ENCODE measurements at regions not wholly inside any gene's neighbourhood (a gene's known extent, or its start where the extent isn't known, plus 50 kb on each side); places are given as distances from the start of the nearest gene placed in this dataset.
"Not testable (repeated sequence)": the region's sequence is repeated elsewhere in the genome, so short reads cannot be mapped to it uniquely, and the experiment has no call there.

- DNase-seq, result no peak
These were observed 324.9 kb upstream of the TCF4 start for GRCh38 chr18:55912919-55913318.

GRCh38 chr18:55912071-55912470 lies 324.1 kb upstream of the TCF4 start:
- no peak for DNase-seq

DNA sequence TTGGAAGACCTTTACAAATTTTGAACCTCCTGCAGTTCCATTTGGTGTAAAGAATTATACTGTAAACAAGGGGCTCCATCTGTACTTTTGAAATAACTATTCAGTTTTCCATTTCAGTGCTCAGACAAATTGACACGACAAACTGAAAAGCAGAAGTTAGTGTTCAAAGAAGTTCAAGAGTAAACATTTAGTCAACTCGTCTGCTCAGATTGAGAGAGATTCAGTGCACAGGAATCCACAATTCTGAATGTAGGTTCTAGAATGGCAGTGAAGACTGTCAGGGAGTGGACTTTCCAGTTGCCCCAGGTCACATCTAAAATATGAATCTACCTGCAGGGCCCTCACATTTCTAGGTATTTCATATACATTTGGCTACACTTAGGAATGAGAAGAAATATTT lies 322.3 kb upstream of the TCF4 start:
- no peak for DNase-seq

- no peak for DNase-seq
These were observed 320.9 kb upstream of the TCF4 start for GRCh38 chr18:55908901-55909366.

DNA sequence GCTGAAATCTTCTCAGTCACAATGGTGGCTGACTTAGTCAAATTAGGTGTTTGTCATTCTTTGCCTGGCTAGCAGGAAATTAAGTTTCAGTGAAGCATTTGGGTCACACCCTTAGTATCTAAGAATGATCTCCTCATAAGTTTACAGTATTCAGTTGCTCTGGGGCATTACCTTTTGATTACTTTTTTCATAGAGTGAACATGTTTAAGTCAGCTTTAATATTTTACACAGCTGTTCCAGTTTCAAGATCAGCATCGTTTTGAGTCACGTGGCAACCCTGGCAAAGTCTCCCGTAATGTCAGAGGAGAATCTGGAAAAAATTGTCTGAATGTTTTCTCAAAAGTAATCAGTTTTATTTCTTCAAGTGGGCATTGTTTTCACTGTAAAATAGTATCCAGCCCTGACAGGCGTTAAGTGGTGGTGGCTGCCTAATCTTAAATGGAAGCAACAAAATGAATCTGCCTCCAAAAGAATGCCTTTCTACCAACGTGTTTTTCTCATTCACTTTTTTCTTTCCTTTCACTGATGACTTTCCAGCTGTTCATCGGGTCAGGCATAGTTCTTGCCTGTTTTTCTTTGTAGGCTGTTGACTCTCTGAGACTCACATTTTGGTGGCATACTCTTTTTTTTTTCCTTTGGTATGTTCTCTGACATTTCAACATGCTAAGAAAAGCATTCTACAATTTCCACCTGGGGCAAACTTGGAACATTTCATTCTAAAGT lies 319.6 kb upstream of the TCF4 start:
- DNase-seq, result peak; percentile 22

DNA sequence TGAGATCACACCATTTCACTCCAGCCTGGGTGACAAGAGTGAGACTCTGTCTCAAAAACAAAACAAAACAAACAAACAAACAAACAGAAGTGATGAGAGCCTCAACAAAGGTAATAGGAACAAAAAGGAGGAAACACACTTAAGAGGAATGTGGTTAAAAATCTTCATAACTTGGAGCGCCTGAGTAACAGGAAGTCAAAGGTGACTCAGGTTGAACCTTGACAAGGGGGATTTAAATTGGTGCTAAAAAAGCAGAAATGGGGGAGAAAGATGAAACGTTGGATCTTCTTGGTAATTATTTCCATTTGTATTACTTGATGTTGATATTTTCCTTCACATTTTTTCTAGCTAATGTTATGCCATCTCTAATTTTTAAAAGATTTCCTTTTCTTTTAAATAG lies 318.5 kb upstream of the TCF4 start:
- no peak for DNase-seq

DNA sequence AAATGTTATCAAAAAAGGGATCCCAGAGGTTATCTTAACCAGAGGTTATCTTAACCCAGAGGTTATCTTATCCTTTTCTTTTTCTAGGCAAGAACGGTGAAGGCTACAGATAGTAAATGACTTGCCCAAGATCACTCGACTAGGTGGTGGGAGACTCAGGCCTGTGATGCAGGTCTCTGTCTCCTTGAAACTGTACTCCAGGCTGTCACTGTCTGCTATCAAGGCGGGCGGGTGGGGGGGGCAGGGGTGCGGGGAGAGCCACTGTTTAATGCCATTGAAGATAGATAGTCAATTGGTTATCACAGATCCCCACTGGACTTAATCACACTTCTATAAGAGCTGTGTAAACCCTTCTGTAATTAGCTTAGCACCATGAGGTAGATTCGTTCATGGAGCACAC lies 315.9 kb upstream of the TCF4 start:
- no peak for DNase-seq

- DNase-seq, result peak; percentile 4
These were observed 312.4 kb upstream of the TCF4 start for GRCh38 chr18:55900380-55900779.

- DNase-seq, result no peak
These were observed 309.2 kb upstream of the TCF4 start for GRCh38 chr18:55897091-55897689.

DNA sequence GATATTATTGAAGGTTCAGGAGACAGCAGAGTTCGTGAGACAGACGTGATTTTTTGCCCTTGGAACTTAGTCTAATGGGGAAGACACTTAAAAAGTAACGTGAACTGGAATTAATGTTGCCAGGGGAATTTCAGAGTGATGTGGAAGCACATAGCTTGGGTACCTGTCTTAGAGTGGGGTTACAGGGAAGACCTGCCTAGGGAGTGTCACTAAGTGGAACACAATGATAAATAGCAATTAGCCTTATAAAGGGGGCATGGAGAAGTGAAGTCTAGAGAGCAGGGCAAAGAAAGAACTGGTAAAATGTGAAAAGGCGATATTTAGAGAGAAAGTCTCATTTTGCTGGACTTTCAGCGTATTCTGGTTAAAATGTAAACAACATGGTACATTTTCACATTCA lies 306.0 kb upstream of the TCF4 start:
- no peak for DNase-seq

GRCh38 chr18:55892862-55893813 lies 305.1 kb upstream of the TCF4 start:
- DNase-seq, result not testable (repeated sequence)

DNA sequence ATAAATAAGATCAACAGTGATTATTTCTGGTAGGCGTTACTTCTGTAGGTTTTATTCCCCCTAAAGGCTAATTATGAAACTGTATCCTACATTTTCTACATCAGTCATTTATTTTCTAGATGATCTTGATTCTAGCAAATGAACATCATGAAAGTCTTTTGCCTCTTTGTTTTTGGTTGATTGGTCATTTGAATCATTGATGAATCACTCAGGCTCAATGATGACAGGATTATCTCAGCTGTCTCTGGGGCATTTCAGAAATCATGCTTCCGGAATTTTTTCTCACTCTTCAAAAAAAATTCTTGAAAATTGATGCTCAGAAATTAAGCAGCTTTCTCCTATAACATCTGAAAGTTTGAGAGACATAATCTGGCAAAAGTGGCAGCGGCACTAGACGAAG lies 298.9 kb upstream of the TCF4 start:
- peak; percentile 7 for DNase-seq

GRCh38 chr18:55884498-55884897 lies 296.5 kb upstream of the TCF4 start:
- DNase-seq, result no peak

DNA sequence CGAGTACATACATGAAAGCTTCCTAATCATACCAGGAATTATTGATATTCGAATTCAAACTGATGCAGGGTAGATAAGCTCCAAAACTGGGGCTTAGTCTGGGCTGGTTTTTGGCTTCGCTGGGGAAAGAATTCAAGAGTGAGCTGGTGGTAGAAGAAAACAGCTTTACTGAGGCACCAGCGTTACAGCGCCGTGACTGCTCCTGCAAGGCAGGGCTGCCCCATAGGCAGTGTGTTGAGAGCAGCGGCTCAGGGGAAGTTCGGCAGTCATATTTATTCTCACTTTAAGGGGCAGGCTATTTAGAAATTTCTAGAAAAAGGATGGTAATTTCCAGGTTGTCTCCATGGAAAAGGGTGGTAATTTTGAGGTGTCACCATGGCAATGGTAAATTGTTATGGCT lies 292.6 kb upstream of the TCF4 start:
- no peak for DNase-seq

- DNase-seq, result no peak
These were observed 291.3 kb upstream of the TCF4 start for GRCh38 chr18:55879331-55879730.

DNA sequence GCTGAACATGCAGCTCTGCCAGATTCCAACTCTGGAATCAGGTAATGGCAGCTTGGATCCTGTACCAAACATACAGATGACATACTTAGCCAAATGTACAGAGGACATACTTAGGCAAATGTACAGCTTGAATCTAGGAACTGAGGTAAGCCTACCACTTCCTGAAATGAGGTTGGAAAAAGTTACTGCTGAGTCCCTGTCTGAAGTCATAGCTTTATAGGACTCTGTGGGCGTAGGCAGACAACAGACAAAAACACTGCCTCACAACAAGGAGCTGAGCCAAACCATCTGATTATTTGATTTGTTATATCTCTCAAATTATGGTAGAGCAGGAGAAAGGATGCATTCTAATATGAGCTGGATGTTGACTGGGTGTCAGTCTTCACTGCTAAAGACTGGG lies 290.2 kb upstream of the TCF4 start:
- DNase-seq, result no peak

DNA sequence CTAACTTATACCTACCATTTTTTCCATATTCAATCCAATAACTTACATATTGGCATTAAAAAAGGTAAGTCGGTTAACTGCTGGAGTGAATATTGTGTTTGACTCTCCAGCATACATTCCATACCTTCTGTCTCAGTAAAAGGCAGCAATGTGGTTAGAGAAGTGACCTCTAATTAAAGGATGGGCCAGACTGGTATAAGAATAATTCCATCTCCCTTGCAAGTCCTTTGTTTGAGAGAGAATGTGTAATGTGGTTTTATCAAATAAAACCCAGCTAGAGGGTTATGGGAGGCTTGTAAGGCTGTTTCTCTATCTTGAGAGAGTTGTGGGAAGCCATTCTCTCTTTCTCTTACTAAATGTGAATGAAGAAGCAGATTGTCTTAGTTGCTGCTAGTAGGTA lies 289.3 kb upstream of the TCF4 start:
- no peak for DNase-seq

GRCh38 chr18:55876254-55876653 lies 288.3 kb upstream of the TCF4 start:
- DNase-seq, result no peak

DNA sequence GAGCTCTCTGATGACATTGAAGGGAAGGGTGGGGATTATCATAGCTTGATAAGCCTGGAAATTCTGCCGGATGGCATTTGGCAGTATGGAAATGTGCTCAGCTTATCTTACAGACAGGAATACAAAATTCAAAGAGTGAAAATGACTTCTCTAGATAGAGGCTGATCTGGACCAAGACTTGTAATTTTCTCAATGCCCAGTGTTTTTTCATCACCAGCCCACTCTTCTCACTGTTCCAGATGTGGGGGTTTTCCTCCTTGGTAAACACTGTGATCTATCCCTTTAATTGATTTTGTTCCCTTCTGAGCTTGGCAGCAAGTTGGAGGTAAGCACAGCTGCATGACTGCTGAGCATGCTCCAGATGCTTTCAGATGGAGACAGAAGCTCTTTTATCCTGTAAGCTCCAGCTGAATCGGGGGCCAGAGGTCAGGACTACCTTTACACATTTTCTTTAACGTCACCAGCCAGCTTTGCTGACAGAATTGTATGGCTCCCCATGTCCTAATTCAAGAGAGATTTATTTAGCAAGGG lies 287.4 kb upstream of the TCF4 start:
- no peak for DNase-seq

DNA sequence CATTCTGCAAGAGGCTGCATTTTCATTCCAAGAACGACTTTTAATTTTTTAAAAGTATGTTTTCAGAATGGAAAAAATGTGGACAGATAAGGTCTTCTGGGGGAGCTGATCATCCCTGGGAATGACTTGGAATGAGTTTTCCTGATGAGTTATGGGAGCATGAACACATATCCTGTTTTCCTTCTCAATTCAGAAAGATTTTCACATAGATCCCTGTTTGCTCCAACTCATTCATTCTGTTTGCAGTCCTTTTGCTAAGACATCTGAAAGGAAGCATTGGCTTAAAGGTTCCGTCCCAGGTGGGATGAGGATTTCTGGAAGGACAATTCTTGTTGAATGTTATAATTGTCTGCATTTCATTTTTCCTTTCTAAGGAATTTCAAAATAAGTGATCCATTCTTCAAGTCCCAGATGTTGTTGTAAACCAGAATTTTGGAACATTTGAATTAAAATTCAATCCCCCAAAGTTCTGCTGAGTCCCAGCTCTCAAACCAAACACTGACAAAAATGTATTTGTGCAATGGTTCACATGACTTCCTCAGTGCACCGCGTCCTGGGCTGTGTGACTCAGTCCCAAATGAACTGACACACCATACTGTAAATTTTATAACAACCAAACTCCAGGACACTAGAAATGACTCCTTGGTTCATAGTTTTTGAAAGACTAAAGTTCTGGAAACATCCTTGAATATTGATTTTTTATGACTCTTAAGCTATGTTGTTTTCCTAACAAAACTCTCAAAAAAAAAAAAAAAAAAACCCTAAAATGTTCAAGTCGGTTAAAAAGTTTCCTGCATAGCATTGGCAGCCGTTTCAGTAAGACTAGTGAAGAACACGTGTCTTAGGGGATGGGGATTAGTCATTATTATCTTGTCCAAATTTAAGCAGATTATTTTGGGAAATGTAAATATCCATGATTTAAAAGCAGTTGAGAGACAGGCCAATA lies 281.8 kb upstream of the TCF4 start:
- peak; percentile 66 for DNase-seq

- DNase-seq, result peak; percentile 79
These were observed 280.9 kb upstream of the TCF4 start for GRCh38 chr18:55868909-55869308.

GRCh38 chr18:55866886-55867285 lies 278.9 kb upstream of the TCF4 start:
- DNase-seq, result no peak

Data from HCEC 1CT (cell line).